Left renal pelvis (tissue), 4 donors: ENCODE measurements at regions not wholly inside any gene's neighbourhood (a gene's known extent, or its start where the extent isn't known, plus 50 kb on each side); places are given as distances from the start of the nearest gene placed in this dataset.
"Not testable (repeated sequence)": the region's sequence is repeated elsewhere in the genome, so short reads cannot be mapped to it uniquely, and the experiment has no call there.

ENCODE experiments used
- DNase-seq, 4 donors: peaks; one replicate each; pipeline ENCODE4 v3.0.0-alpha.2; 2013; ENCODE audit warnings: low read depth in 4 of 4, low spot score in 3 of 4

GRCh38 chr6:82781620-82782204 lies 283.9 kb downstream of the UBE3D start:
- no peak for DNase-seq

- no peak for DNase-seq
Measured at GRCh38 chr6:82783587-82784236, 281.9 kb downstream of the UBE3D start.

GRCh38 chr6:82785206-82785605 lies 280.4 kb downstream of the UBE3D start:
- DNase-seq = no peak

GRCh38 chr6:82786248-82786647 lies 279.4 kb downstream of the UBE3D start:
- no peak for DNase-seq

- no peak for DNase-seq
Measured at GRCh38 chr6:82795940-82796339, 269.7 kb downstream of the UBE3D start.

- DNase-seq = no peak
Measured at GRCh38 chr6:82801083-82801482, 264.6 kb downstream of the UBE3D start.

- DNase-seq = not testable (repeated sequence)
Measured at GRCh38 chr6:82816243-82816642, 249.4 kb downstream of the UBE3D start.

GRCh38 chr6:82818727-82819126 lies 246.9 kb downstream of the UBE3D start:
- DNase-seq = no peak

GRCh38 chr6:82823361-82823760 lies 242.3 kb downstream of the UBE3D start:
- no peak for DNase-seq

GRCh38 chr6:82832811-82833210 lies 232.8 kb downstream of the UBE3D start:
- no peak for DNase-seq

GRCh38 chr6:82833481-82833880 lies 232.2 kb downstream of the UBE3D start:
- DNase-seq = no peak

- no peak for DNase-seq
Measured at GRCh38 chr6:82836022-82836575, 229.5 kb downstream of the UBE3D start.

- no peak for DNase-seq
Measured at GRCh38 chr6:82840571-82840970, 225.1 kb downstream of the UBE3D start.

- DNase-seq = no peak
Measured at GRCh38 chr6:82841309-82841708, 224.3 kb downstream of the UBE3D start.
